H9 (cell line): ENCODE measurements at regions not wholly inside any gene's neighbourhood (a gene's known extent, or its start where the extent isn't known, plus 50 kb on each side); places are given as distances from the start of the nearest gene placed in this dataset.

Experiments
- DNase-seq: peaks from one replicate; pipeline ENCODE4 v3.0.0-alpha.2; 2017
- H2AFZ ChIP-seq: one replicate; pipeline ENCODE4 v1.6.1; 2013; ENCODE audit warnings: mild to moderate bottlenecking, low read length, control low read depth, moderate library complexity
- H2AK5ac ChIP-seq: 2 replicates; pipeline ENCODE4 v1.6.1; 2013; ENCODE audit warnings: low read length, control low read depth, mixed read lengths; ENCODE audit not compliant: insufficient read length
- H2BK120ac ChIP-seq: one replicate; pipeline ENCODE4 v1.6.1; 2013; ENCODE audit warnings: low read depth, mild to moderate bottlenecking, low read length, control low read depth, inconsistent platforms; ENCODE audit not compliant: poor library complexity, severe bottlenecking
- H2BK12ac ChIP-seq: 2 replicates; pipeline ENCODE4 v1.6.1; 2013; ENCODE audit warnings: low read length, control low read depth, mixed read lengths, low read depth; ENCODE audit not compliant: insufficient read length
- H2BK15ac ChIP-seq: 2 replicates; pipeline ENCODE4 v1.6.1; 2013; ENCODE audit warnings: low read depth, low read length, control low read depth
- H2BK20ac ChIP-seq: one replicate; pipeline ENCODE4 v1.6.1; 2013; ENCODE audit warnings: low read depth, mild to moderate bottlenecking, low read length, control low read depth, inconsistent platforms; ENCODE audit not compliant: poor library complexity, severe bottlenecking
- H2BK5ac ChIP-seq: 2 replicates; pipeline ENCODE4 v1.6.1; 2013; ENCODE audit warnings: low read length, control low read depth, mixed read lengths; ENCODE audit not compliant: insufficient read length
- H3K14ac ChIP-seq: 2 replicates; pipeline ENCODE4 v1.6.1; 2013; ENCODE audit warnings: low read length, control low read depth; ENCODE audit not compliant: insufficient read depth
- H3K18ac ChIP-seq: 2 replicates; pipeline ENCODE4 v1.6.1; 2013; ENCODE audit warnings: low read depth, mild to moderate bottlenecking, mixed read lengths, low read length, control low read depth; ENCODE audit not compliant: insufficient read length
- H3K23ac ChIP-seq: 2 replicates; pipeline ENCODE4 v1.6.1; 2013; ENCODE audit warnings: low read length, control low read depth, mixed read lengths, low read depth; ENCODE audit not compliant: insufficient read length
- H3K23me2 ChIP-seq: 2 replicates; pipeline ENCODE4 v1.6.1; 2013; ENCODE audit warnings: low read depth, mild to moderate bottlenecking, mixed read lengths, low read length, control low read depth; ENCODE audit not compliant: insufficient read length, poor library complexity, severe bottlenecking
- H3K27ac ChIP-seq: 2 replicates; pipeline ENCODE4 v1.5.1; 2013; ENCODE audit warnings: low read length, control low read depth, mixed read lengths, low read depth; ENCODE audit not compliant: insufficient read length
- H3K27me3 ChIP-seq: 2 replicates; pipeline ENCODE4 v1.6.1; 2013; ENCODE audit warnings: low read length, control low read depth, inconsistent platforms; ENCODE audit not compliant: insufficient read depth
- H3K4ac ChIP-seq: 2 replicates; pipeline ENCODE4 v1.6.1; 2013; ENCODE audit warnings: low read depth, mild to moderate bottlenecking, control low read depth, inconsistent platforms, low read length, moderate library complexity
- H3K4me1 ChIP-seq: 2 replicates; pipeline ENCODE4 v1.6.1; 2013; ENCODE audit warnings: low read length, control low read depth, inconsistent platforms; ENCODE audit not compliant: insufficient read depth
- H3K4me2 ChIP-seq: 2 replicates; pipeline ENCODE4 v1.6.1; 2013; ENCODE audit warnings: low read length, control low read depth, mixed read lengths; ENCODE audit not compliant: insufficient read length, insufficient read depth
- H3K56ac ChIP-seq: 2 replicates; pipeline ENCODE4 v1.6.1; 2013; ENCODE audit warnings: low read depth, mild to moderate bottlenecking, mixed read lengths, low read length, control low read depth; ENCODE audit not compliant: insufficient read length
- H3K79me1 ChIP-seq: 2 replicates; pipeline ENCODE4 v1.6.1; 2013; ENCODE audit warnings: low read depth, mild to moderate bottlenecking, moderate library complexity, low read length, control low read depth, inconsistent platforms; ENCODE audit not compliant: insufficient read depth, poor library complexity, severe bottlenecking
- H3K79me2 ChIP-seq: 2 replicates; pipeline ENCODE4 v1.6.1; 2013; ENCODE audit warnings: low read length, control low read depth, inconsistent platforms; ENCODE audit not compliant: insufficient read depth
- H3K9ac ChIP-seq: 2 replicates; pipeline ENCODE4 v1.6.1; 2013; ENCODE audit warnings: low read length, control low read depth, mixed read lengths; ENCODE audit not compliant: insufficient read length; ENCODE audit errors: extremely low read depth
- H3K9me3 ChIP-seq: one replicate; pipeline ENCODE4 v1.6.1; 2013; ENCODE audit warnings: low read depth, low read length, inconsistent platforms; ENCODE audit not compliant: control insufficient read depth
- H3T11ph ChIP-seq: one replicate; pipeline ENCODE4 v1.6.1; 2013; ENCODE audit warnings: mild to moderate bottlenecking, low read length, control low read depth, inconsistent platforms
- H4K20me1 ChIP-seq: one replicate; pipeline ENCODE4 v1.6.1; 2013; ENCODE audit not compliant: control insufficient read depth, insufficient read length, insufficient read depth
- H4K5ac ChIP-seq: 2 replicates; pipeline ENCODE4 v1.6.1; 2013; ENCODE audit warnings: low read depth, mild to moderate bottlenecking, mixed read lengths, low read length, control low read depth; ENCODE audit not compliant: insufficient read length
- H4K8ac ChIP-seq: replicated peaks from 2 replicates; pipeline ENCODE4 v1.6.1; 2013; ENCODE audit warnings: low read length, control low read depth, mixed read lengths, low read depth; ENCODE audit not compliant: insufficient read length
- H4K91ac ChIP-seq: 2 replicates; pipeline ENCODE4 v1.6.1; 2013; ENCODE audit warnings: low read depth, mild to moderate bottlenecking, moderate library complexity, mixed read lengths, low read length, control low read depth; ENCODE audit not compliant: insufficient read length
- H3K27ac Mint-ChIP-seq, 3 experiments: 2 replicates in 2 of 3; 3 replicates in 1 of 3; pipeline ENCODE4 v1.8.0; 2020 to 2021; ENCODE audit warnings: mixed read lengths in 3 of 3, mild to moderate bottlenecking in 1 of 3, moderate library complexity in 1 of 3
- H3K27me3 Mint-ChIP-seq: 2 replicates; pipeline ENCODE4 v1.8.0; 2021; ENCODE audit warnings: low read depth, mild to moderate bottlenecking, moderate library complexity, mixed read lengths
- H3K36me3 Mint-ChIP-seq, 3 experiments: 2 replicates in 2 of 3; 3 replicates in 1 of 3; pipeline ENCODE4 v1.8.0; 2020 to 2021; ENCODE audit warnings: low read depth in 3 of 3, mixed read lengths in 3 of 3; ENCODE audit not compliant: insufficient read depth in 1 of 3
- H3K4me1 Mint-ChIP-seq, 2 experiments: 2 replicates each; pipeline ENCODE4 v1.8.0; 2020; ENCODE audit warnings: mixed read lengths in 2 of 2
- H3K4me3 Mint-ChIP-seq, 2 experiments: 2 replicates in 1 of 2; 3 replicates in 1 of 2; pipeline ENCODE4 v1.8.0; 2020 to 2021; ENCODE audit warnings: mild to moderate bottlenecking in 2 of 2, mixed read lengths in 2 of 2, moderate library complexity in 1 of 2
- H3K9me3 Mint-ChIP-seq, 2 experiments: 2 replicates in 1 of 2; 3 replicates in 1 of 2; pipeline ENCODE4 v1.8.0; 2020; ENCODE audit warnings: mild to moderate bottlenecking in 2 of 2, mixed read lengths in 2 of 2, moderate library complexity in 1 of 2
- CTCF ChIP-seq: fragments of 200-600 bp; sonication (generic); conservative IDR thresholded peaks from 3 replicates; pipeline ENCODE4 v1.8.0; 2021; ENCODE audit warnings: antibody characterized with exemption, mild to moderate bottlenecking
- WGBS: extraction: QIAGEN DNeasy Blood & Tissue Kit; methylation state at CpG from one replicate; pipeline ENCODE4 v1.1.7; 2013; ENCODE audit warnings: missing lambda C conversion rate, low lambda C conversion rate, mixed read lengths; ENCODE audit not compliant: insufficient read length; ENCODE audit errors: extremely low coverage; 5-methylcytosine and 5-hydroxymethylcytosine counted together

- Histone ChIP-seq H2AFZ (no peak overlapping the region), H2BK5ac (no peak overlapping the region), H3T11ph (no peak overlapping the region), H2BK120ac (no peak overlapping the region), H3K56ac (no peak overlapping the region), H2BK20ac (no peak overlapping the region), H4K5ac (no peak overlapping the region), H3K18ac (no peak overlapping the region), H2AK5ac (no peak overlapping the region), H3K4me2 (no peak overlapping the region), H3K23ac (no peak overlapping the region), H3K23me2 (no peaks in the 10 kb centered on the region), H4K8ac (no peak overlapping the region), H3K9me3 (no peaks in the 10 kb centered on the region), H3K14ac (no peak overlapping the region), H3K9ac (no peak overlapping the region), H3K27ac (no peak overlapping the region), H3K79me2 (no peaks in the 10 kb centered on the region), H2BK15ac (no peak overlapping the region), H4K91ac (no peak overlapping the region), H2BK12ac (no peak overlapping the region), H3K4ac (no peak overlapping the region), H3K79me1 (no peaks in the 10 kb centered on the region), H3K27me3 (no peaks in the 10 kb centered on the region), H4K20me1 (no peaks in the 10 kb centered on the region), H3K4me1 (peaks cover 2% of the 10 kb centered on the region; the same call in 1 of the 2 replicates)
- TF ChIP-seq CTCF = peak; percentile 95
- DNase-seq = peak; percentile 89
- Mint-ChIP-seq H3K27ac (peak overlapping the region in 2 of 3 experiments; percentile 45 to 88; a peak in 1 of 7 replicates), H3K4me1 (peaks cover 3 to 8% of the 10 kb centered on the region in 2 experiments; a peak in 3 of 4 replicates), H3K9me3 (no peaks in the 10 kb centered on the region), H3K27me3 (no peaks in the 10 kb centered on the region), H3K36me3 (peaks cover 0 to 13% (median 4%) of the 10 kb centered on the region in 3 experiments; a peak in 5 of 7 replicates), H3K4me3 (no peak overlapping the region)
- no CpG with 5 or more reads among the region's 4 CpGs for WGBS
Observed at GRCh38 chr2:76599732-76600368, 889.1 kb upstream of the GCFC2 start.
